GM19463 (cell line): ENCODE measurements at regions not wholly inside any gene's neighbourhood (a gene's known extent, or its start where the extent isn't known, plus 50 kb on each side); places are given as distances from the start of the nearest gene placed in this dataset.

ENCODE experiments used
- ATAC-seq: cut with Tn5 transposase; IDR thresholded peaks from one replicate; pipeline ENCODE4 v1.9.1; 2021; ENCODE audit warnings: mild to moderate bottlenecking, moderate library complexity; ENCODE audit not compliant: unreplicated experiment

DNA sequence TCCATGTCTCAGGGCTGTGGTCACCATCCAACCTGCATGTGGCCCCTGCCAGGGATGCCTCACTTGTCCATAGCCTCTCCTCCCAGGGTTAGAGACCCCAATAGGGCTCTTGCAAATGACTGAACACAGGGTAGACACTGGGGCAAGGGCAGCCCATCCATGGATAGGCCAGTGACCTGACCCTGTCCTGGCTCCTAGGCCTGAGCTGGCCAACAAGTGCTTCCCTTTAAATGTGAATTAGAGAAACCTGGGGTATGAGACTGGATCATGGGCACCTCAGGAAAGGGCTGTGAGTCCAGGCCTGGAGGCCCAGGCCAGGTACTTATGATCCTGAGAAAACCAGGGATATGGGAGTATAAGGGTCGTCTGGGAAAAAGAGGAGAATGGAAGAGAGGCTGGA, 64.5 kb downstream of the COPS8 start:
- no peak for ATAC-seq

DNA sequence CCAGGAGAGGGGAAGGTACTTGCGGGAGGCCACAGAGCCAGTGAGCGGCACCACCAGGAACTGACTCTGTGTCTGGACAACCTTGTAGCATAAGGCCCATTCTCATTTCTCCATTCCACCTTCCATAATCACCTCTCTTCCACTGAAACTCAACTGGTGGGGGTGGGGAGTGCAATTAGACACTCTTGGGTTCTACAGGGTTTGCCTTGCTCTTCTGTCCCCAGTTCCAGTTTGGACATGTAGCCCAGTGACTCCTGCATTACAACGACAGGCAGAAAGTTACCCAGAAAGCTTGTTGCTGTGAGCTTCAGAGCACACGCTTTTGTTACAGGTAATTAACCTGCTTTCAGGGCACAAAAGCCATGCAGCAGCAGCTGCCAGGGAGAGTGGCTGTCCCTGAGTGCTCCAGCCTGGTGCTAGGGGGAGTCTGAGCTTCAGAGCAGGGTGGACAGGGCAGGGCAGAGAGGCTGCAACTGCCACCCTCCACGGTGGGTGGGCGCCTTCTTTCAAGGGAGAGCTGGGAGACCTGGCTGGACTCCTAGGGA, 65.2 kb downstream of the COPS8 start:
- no peak for ATAC-seq

GRCh38 chr2:237152361-237152760, 66.7 kb downstream of the COPS8 start:
- no peak for ATAC-seq

- no peak for ATAC-seq
Measured at GRCh38 chr2:237153181-237153580, 67.5 kb downstream of the COPS8 start.

- ATAC-seq, result no peak
Measured at GRCh38 chr2:237154082-237154638, 68.5 kb downstream of the COPS8 start.

- ATAC-seq, result peak; percentile 58
Measured at GRCh38 chr2:237154884-237155851, 69.5 kb downstream of the COPS8 start.

- ATAC-seq, result no peak
Measured at GRCh38 chr2:237156031-237156856, 70.6 kb downstream of the COPS8 start.

DNA sequence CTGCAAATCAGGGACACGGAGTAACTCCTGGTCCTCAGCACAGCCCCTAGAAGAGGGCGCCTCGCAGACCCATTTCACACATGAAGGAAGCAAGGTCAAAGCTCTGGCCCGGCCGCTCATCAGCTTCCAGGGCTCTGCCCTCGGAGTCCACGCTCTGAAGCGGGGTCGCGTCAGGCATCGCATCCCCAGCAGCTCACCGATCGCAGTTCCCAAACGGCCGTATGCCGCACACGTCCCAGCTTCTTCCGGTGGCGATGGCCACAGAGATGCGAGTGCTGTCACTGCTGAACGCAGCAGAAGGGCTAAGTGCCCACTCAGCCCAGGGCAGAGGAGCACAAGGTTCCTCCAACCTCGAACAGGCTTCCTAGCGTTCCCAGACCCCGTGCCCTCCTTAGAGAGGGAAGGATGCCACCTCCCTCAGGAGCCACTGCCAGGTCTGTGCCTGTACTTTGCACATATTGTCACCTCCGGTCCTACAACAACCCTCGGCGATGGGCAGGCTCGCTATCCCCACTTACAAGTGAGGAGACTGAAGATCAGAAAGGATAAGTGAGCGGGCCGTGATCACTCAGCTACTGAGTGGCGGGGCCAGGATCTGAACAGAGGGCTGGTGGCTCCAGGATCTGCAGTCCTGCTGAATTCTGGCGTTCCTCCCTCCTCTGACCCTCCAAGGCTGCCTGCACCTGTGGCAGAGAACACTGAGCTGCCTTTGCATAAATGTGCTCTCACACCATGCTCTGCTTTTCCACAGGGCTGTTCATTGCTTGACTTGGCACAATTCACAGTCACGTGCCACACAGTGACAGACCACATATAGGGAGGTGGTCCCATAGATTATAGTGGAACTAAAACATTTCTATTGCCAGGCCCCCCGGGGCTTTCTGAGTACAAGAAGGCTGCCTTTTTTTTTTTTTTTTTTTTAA, 71.4 kb downstream of the COPS8 start:
- no peak for ATAC-seq

DNA sequence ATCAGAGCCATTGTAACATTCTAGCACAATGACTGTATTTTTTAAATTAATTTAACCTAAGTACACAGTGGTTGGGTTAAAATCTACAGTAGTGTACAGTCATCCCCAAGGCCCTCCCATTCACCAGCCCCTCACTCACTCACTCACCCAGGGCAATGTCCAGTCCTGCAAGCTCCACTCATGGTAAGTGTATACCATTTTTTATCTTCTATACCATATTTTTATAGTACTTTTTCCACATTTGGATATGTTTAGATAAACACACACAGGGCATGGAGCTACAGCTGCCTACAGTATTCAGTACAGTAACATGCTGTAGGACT, 72.1 kb downstream of the COPS8 start:
- no peak for ATAC-seq

- ATAC-seq, result no peak
Measured at GRCh38 chr2:237158194-237158593, 72.5 kb downstream of the COPS8 start.

- no peak for ATAC-seq
Measured at GRCh38 chr2:237159006-237159911, 73.6 kb downstream of the COPS8 start.

GRCh38 chr2:237160271-237160919, 74.7 kb downstream of the COPS8 start:
- ATAC-seq, result no peak

GRCh38 chr2:237161189-237161588, 75.5 kb downstream of the COPS8 start:
- no peak for ATAC-seq

DNA sequence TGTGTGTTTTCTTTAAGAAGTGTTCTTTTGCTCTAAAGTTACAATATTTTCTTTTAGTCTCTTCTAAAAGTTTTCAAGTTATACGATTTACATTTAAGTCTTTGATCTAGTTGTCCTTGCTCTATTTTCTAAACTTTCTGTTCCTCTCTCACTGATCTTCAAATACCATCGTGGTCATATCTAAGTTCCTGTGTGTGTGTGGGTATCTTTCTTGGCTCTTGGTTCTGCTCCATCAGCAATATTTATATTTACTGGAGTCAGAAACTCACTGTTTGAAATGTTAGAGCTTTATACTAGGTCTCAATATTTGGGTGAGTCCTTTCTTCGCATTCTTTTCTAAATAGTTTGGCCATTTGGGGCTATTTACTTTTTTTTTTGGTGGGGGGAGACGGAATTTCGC, 77.3 kb downstream of the COPS8 start:
- no peak for ATAC-seq

DNA sequence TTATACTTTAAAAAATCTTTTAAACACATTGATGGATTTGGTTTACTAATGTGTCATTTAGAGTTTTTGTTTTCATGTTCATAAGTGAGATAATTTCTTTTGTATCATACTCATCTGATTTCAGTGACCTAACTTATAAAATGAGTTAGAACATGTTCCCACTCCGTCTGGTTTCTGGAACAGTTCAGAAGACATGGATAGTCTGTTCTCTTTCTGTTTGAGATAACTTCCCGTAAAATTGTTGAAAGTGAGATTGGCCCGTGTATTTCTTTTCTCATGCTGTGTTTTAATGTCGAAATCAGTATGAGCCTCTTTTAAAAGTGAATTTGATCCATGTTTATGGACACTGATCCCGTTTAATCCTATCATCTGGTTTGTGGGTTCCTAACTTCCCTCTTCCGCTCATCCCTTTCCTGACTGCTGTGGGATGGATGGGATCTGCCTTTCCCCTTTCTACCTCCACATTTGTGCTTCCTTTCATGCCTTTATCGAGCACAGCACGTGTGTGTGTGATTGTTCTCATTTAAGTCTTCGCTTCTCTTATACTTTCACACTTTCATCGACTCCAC, 78.9 kb downstream of the COPS8 start:
- ATAC-seq, result no peak

- ATAC-seq, result no peak
Measured at GRCh38 chr2:237165405-237166276, 80.0 kb downstream of the COPS8 start.

DNA sequence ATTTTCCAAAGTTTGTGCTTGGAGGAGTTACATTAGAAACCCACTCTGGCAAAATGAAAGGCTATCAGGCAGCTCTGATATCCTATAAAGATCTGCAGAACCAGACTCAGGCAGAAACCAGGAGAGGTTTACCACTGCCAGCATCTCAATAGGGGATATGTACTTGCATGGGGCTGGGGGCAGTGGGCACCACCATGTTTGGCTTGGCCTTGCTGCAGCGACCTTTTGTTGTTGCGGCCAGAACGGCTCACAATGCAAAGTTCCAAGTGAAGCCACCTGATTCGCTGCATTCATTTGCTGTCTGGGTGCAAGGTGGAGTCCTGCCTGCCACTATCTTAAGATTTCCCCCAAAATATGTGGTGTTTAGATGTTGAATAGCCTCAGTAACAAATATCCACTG, 81.3 kb downstream of the COPS8 start:
- no peak for ATAC-seq
